GM12878 (cell line): ENCODE measurements at regions not wholly inside any gene's neighbourhood (a gene's known extent, or its start where the extent isn't known, plus 50 kb on each side); places are given as distances from the start of the nearest gene placed in this dataset.

Experiments
- ATAC-seq: fragments of 200-7000 bp; cut with Tn5 transposase; 3 replicates; pipeline ENCODE4 v1.9.1; 2020; ENCODE audit warnings: mild to moderate bottlenecking, moderate library complexity
- BruUV-seq: library from RNA; stranded (reverse); fragments of 400-500 nt; replicated peaks from 2 replicates; lab custom pipeline; 2021; lab: Mats Ljungman, UMichigan
- CTCF ChIA-PET: fragments of 300-600 bp; sonication (Branson Sonifier 250); formaldehyde crosslinking; extraction: SDS; loops from one replicate; lab custom pipeline; 2021; ENCODE audit warnings: inconsistent platforms; lab: Yijun Ruan, JAX
- POLR2A ChIA-PET: fragments of 350-600 bp; formaldehyde crosslinking; extraction: SDS; loops from one replicate; lab custom pipeline; 2021; ENCODE audit warnings: inconsistent platforms; lab: Charles Lee
- RAD21 ChIA-PET: fragments of 300-600 bp; sonication (Branson Sonifier 250); formaldehyde crosslinking; loops from one replicate; lab custom pipeline; 2023; ENCODE audit warnings: antibody characterized with exemption; ENCODE audit not compliant: unreplicated experiment; lab: Charles Lee
- SMC1A ChIA-PET: fragments of 300-600 bp; sonication (Branson Sonifier 250); formaldehyde crosslinking; loops from one replicate; lab custom pipeline; 2023; ENCODE audit not compliant: unreplicated experiment, uncharacterized antibody; lab: Charles Lee
- DNase-seq: peaks from one replicate; pipeline ENCODE4 v3.0.0-alpha.2; 2011; ENCODE audit warnings: low read depth, low spot score
- FAIRE-seq: peaks from 3 replicates; lab custom pipeline; 2011; peaks lifted over from hg19 to GRCh38; lab: Jason Lieb, UNC
- H2AFZ ChIP-seq: 2 replicates; pipeline ENCODE4 v1.6.0; 2011; ENCODE audit warnings: low read depth, low read length, control low read depth; ENCODE audit not compliant: control insufficient read depth
- H3K27ac ChIP-seq: 2 replicates; pipeline ENCODE4 v1.5.1; 2011; ENCODE audit warnings: control low read depth; ENCODE audit not compliant: control insufficient read depth, insufficient read depth
- H3K27me3 ChIP-seq, 2 experiments: replicated peaks in 1 of 2; 2 replicates each; pipeline versions ENCODE4 v1.6.0 to v1.6.1; 2011; ENCODE audit warnings: low read length in 1 of 2; ENCODE audit not compliant: control insufficient read depth in 2 of 2, insufficient read depth in 2 of 2
- H3K36me3 ChIP-seq, 2 experiments: 2 replicates each; pipeline ENCODE4 v1.5.1; 2011; ENCODE audit warnings: low read length in 1 of 2; ENCODE audit not compliant: control insufficient read depth in 2 of 2, insufficient read depth in 2 of 2
- H3K4me1 ChIP-seq: 2 replicates; pipeline ENCODE4 v1.6.1; 2011; ENCODE audit warnings: mild to moderate bottlenecking, low read length, moderate library complexity, mixed read lengths; ENCODE audit not compliant: control insufficient read depth, insufficient read depth
- H3K4me2 ChIP-seq: 2 replicates; pipeline ENCODE4 v1.6.0; 2011; ENCODE audit warnings: control low read depth; ENCODE audit not compliant: control insufficient read depth, insufficient read depth
- H3K4me3 ChIP-seq: fragments of 200-600 bp; sonication (generic); 2 replicates; pipeline ENCODE4 v1.5.1; 2016
- H3K79me2 ChIP-seq: 2 replicates; pipeline ENCODE4 v1.6.0; 2011; ENCODE audit warnings: low read length; ENCODE audit not compliant: control insufficient read depth, insufficient read depth
- H3K9ac ChIP-seq: 2 replicates; pipeline ENCODE4 v1.8.0; 2011; ENCODE audit warnings: low read length, control low read depth, mixed read lengths; ENCODE audit not compliant: control insufficient read depth, insufficient read depth
- H3K9me3 ChIP-seq: replicated peaks from 3 replicates; pipeline ENCODE4 v1.5.1; 2011; ENCODE audit warnings: mild to moderate bottlenecking, low read length; ENCODE audit not compliant: control insufficient read depth, insufficient read depth
- H4K20me1 ChIP-seq: 2 replicates; pipeline ENCODE4 v1.6.0; 2011; ENCODE audit not compliant: control insufficient read depth, insufficient read depth
- MEF2A ChIP-seq: IDR thresholded peaks from 2 replicates; pipeline ENCODE4 v1.6.1; 2011; ENCODE audit warnings: low read depth, mild to moderate bottlenecking, low read length, moderate library complexity; ENCODE audit not compliant: insufficient read depth
- RAD21 ChIP-seq: IDR thresholded peaks from 2 replicates; pipeline ENCODE4 v1.6.1; 2011; ENCODE audit warnings: mild to moderate bottlenecking, low read depth, low read length, moderate library complexity; ENCODE audit not compliant: insufficient read depth
- WGBS: methylation state at CpG from one replicate; pipeline ENCODE4 v1.1.6; 2016; ENCODE audit warnings: low lambda C conversion rate; ENCODE audit not compliant: insufficient replicate concordance, insufficient coverage; ENCODE audit errors: missing lambda C conversion rate; 5-methylcytosine and 5-hydroxymethylcytosine counted together
- in situ Hi-C: fragments of 300-500 bp; cut with MboI; formaldehyde crosslinking; loops from 9 replicates; pipeline ENCODE4 v1.14.3; 2018; ENCODE audit warnings: mixed read lengths
- intact Hi-C: fragments of 100-400 bp; cut with micrococcal nuclease; formaldehyde crosslinking; loops from one replicate; pipeline ENCODE4 v1.14.2; 2022; ENCODE audit not compliant: unreplicated experiment
- TF ChIP-seq, protein P1 (sequence below): fragments of 450-650 bp; IDR thresholded peaks from 2 replicates; pipeline ENCODE4 v1.6.1; 2016; ENCODE audit warnings: mild to moderate bottlenecking

DNA sequence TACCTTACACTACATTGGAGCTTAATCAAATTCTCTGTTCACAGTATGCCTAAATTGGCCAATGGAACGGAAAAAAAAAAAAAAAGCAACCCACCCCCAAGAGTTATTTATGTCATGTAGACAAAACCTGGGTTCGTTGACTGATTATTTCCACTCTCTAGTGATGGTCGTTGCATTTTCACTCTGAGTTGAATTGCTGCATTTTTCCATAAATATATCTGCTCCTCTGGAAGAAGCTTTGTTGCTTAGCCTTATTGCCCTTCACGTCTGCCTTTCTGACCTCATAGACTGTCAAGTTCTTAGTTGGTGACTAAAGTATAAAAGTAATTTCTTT lies 90.2 kb upstream of the RUNX1 start:
- H3K27me3 ChIP-seq = no peaks in the 10 kb centered on the region
- 0% methylated on average over 4 of the region's 4 CpGs for WGBS
- ChIA-PET POLR2A (no interaction called here), RAD21 (interaction anchor here (0.7 kb wide), 1 partner anchor 891 kb away, joined by 3 read pairs; no protein-coding TSS in a partner anchor), SMC1A (no interaction called here), CTCF (interaction anchor here (0.6 kb wide), 1 partner anchor 1012 kb away, joined by 3 read pairs; no protein-coding TSS in a partner anchor)
- ATAC-seq (no peak), FAIRE-seq (no peak), DNase-seq (no peak)
- BruUV-seq = no TSS peak
- no peak overlapping the region for H3K4me2 ChIP-seq
- no peak overlapping the region for H3K9ac ChIP-seq
- peaks cover 3% of the 10 kb centered on the region; the same call in 1 of the 2 replicates for H3K4me1 ChIP-seq
- intact Hi-C loops (no loop called here), in situ Hi-C loops (no loop called here)
- H3K9me3 ChIP-seq = no peaks in the 10 kb centered on the region
- H3K79me2 ChIP-seq = no peaks in the 10 kb centered on the region
- no peak overlapping the region for H2AFZ ChIP-seq
- no peaks in the 10 kb centered on the region for H4K20me1 ChIP-seq
- TF ChIP-seq, protein P1, sequence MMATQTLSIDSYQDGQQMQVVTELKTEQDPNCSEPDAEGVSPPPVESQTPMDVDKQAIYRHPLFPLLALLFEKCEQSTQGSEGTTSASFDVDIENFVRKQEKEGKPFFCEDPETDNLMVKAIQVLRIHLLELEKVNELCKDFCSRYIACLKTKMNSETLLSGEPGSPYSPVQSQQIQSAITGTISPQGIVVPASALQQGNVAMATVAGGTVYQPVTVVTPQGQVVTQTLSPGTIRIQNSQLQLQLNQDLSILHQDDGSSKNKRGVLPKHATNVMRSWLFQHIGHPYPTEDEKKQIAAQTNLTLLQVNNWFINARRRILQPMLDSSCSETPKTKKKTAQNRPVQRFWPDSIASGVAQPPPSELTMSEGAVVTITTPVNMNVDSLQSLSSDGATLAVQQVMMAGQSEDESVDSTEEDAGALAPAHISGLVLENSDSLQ = no peak
- H3K27ac ChIP-seq = no peak overlapping the region
- no peaks in the 10 kb centered on the region for H3K36me3 ChIP-seq
- H3K4me3 ChIP-seq = no peak overlapping the region

DNA sequence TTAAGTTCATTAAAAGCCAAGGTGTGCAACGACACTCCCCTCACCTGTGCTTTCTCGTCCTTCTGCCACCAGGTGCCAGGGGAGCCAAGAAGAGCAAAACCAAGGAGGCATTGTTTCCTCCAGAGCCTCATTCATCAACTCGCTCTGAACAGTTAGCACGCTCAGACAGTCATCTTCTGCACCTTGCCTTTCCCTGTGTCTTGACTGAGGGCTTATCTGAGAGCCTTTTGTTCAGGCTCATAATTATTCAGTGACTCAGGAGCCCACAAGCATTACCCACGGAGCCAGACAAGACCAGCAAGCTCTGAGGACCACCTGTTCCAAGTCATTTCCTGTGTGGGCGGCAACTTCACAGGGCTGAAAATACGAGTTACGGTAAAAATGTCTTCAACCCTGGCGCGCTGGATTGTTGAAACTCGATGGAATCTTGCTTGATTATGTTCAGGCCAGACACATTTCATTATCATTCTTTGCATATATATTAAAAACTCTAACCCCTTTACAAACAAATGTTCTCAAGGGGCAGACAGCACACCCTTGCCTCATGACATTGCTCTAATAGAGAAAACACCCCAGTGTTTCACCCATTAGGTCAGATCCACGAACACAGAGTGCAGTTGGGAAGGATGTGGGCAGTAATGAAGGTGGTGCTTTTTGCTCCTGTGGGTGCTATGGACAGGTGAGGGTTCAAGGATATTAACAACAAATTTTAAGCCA lies 89.7 kb upstream of the RUNX1 start:
- H3K79me2 ChIP-seq = no peaks in the 10 kb centered on the region
- WGBS = 10% methylated on average over 12 of the region's 12 CpGs
- H3K4me2 ChIP-seq = no peak overlapping the region
- intact Hi-C loops = no loop called here
- no peak overlapping the region for H2AFZ ChIP-seq
- ChIA-PET POLR2A (no interaction called here), SMC1A (no interaction called here), CTCF (no interaction called here), RAD21 (no interaction called here)
- FAIRE-seq (no peak), DNase-seq (no peak), ATAC-seq (no peak)
- BruUV-seq = no TSS peak
- H3K27ac ChIP-seq = no peak overlapping the region
- no peaks in the 10 kb centered on the region for H4K20me1 ChIP-seq
- no peak overlapping the region for H3K9ac ChIP-seq
- no peaks in the 10 kb centered on the region for H3K9me3 ChIP-seq
- H3K4me1 ChIP-seq = peaks cover 3% of the 10 kb centered on the region; the same call in 1 of the 2 replicates
- in situ Hi-C loops = no loop called here
- no peaks in the 10 kb centered on the region for H3K27me3 ChIP-seq
- no peaks in the 10 kb centered on the region for H3K36me3 ChIP-seq
- TF ChIP-seq RAD21 = peak; percentile 19; the same call in 1 of the 2 replicates
- TF ChIP-seq MEF2A = no peak
- H3K4me3 ChIP-seq = no peak overlapping the region
